HL-60 (cell line): ENCODE measurements at regions not wholly inside any gene's neighbourhood (a gene's known extent, or its start where the extent isn't known, plus 50 kb on each side); places are given as distances from the start of the nearest gene placed in this dataset.

Experiments
- DNase-seq, 2 experiments: peaks; one replicate each; pipeline ENCODE4 v3.0.0-alpha.2; 2010 to 2020; ENCODE audit warnings: low read depth in 1 of 2, low spot score in 1 of 2
- H3K27ac ChIP-seq: fragments of 250-450 bp; sonication (Bioruptor Pico); replicated peaks from 2 replicates; pipeline ENCODE4 v1.5.1; 2020; ENCODE audit warnings: mild to moderate bottlenecking, moderate library complexity
- H3K27me3 ChIP-seq: fragments of 250-450 bp; sonication (Bioruptor Pico); 2 replicates; pipeline ENCODE4 v1.5.1; 2021; ENCODE audit warnings: mild to moderate bottlenecking, moderate library complexity; ENCODE audit not compliant: insufficient read depth, poor library complexity, severe bottlenecking
- H3K4me3 ChIP-seq: replicated peaks from 2 replicates; pipeline ENCODE4 v1.5.1; 2011; ENCODE audit warnings: mild to moderate bottlenecking, control low read depth, low read length; ENCODE audit not compliant: insufficient read depth
- CTCF ChIP-seq: IDR thresholded peaks from one replicate; pipeline ENCODE4 v1.5.1; 2011; ENCODE audit warnings: low read length, control low read depth, inconsistent platforms; ENCODE audit not compliant: insufficient read depth
- GABPA ChIP-seq: IDR thresholded peaks from 2 replicates; pipeline ENCODE4 v1.6.1; 2012; ENCODE audit warnings: low read depth
- POLR2AphosphoS5 ChIP-seq: IDR thresholded peaks from 2 replicates; pipeline ENCODE4 v1.6.1; 2012; ENCODE audit warnings: low read depth
- REST ChIP-seq: IDR thresholded peaks from 2 replicates; pipeline ENCODE4 v1.6.1; 2012; ENCODE audit warnings: low read depth; ENCODE audit not compliant: insufficient replicate concordance
- SPI1 ChIP-seq: IDR thresholded peaks from 2 replicates; pipeline ENCODE4 v1.6.1; 2012; ENCODE audit warnings: low read depth, mild to moderate bottlenecking, borderline replicate concordance

GRCh38 chr4:14592950-14593349 is 409.3 kb upstream of the CPEB2 start:
- H3K4me3 ChIP-seq = no peak overlapping the region
- TF ChIP-seq POLR2AphosphoS5 (no peak), SPI1 (no peak), GABPA (no peak), CTCF (no peak), REST (no peak)
- no peak for DNase-seq
- no peaks in the 10 kb centered on the region for H3K27me3 ChIP-seq
- no peak overlapping the region for H3K27ac ChIP-seq

DNA sequence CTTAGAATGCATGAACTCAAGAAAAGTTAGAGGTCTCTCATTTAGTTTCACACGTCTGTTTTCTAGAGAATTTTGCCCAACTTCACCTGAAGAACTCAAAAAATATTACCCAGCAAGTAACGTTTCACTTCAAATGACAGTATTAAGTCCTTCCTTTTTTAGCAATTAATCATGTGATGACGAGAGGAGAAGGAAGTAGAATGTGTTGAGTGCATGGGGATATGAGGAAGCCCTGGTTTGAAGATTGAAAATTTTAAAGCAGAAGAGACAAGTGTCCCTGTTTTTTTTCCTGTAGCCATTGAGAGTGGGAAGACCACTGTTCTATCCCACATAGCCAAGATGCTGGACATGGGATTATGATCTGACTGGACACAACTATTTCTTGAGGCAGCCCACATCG is 406.3 kb upstream of the CPEB2 start:
- H3K27me3 ChIP-seq = no peaks in the 10 kb centered on the region
- TF ChIP-seq CTCF (no peak), SPI1 (no peak), REST (no peak), POLR2AphosphoS5 (no peak), GABPA (no peak)
- DNase-seq = no peak
- no peak overlapping the region for H3K27ac ChIP-seq
- H3K4me3 ChIP-seq = no peak overlapping the region

DNA sequence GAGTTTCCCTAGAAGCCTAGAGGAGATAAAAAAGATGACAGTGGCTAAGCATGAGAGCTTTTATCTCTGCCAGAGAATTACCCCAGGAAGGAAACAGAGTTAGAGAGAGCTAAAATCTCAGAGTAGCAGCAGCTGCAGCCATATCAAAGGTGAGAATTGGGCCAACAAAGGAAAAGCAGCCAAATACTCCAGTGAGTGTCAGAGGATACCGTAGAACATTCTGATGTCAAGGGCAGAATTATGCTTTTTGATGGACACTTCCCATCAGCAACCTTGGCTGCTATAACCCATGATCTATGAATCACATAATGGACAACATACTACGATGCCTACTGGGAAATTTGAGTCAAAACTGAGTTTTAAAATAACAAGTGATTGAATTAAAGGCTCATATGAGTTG is 405.8 kb upstream of the CPEB2 start:
- Histone ChIP-seq H3K4me3 (no peak overlapping the region), H3K27ac (no peak overlapping the region), H3K27me3 (no peaks in the 10 kb centered on the region)
- TF ChIP-seq SPI1 (no peak), CTCF (no peak), POLR2AphosphoS5 (no peak), REST (no peak), GABPA (no peak)
- DNase-seq = no peak
